ENCODE measurements at regions not wholly inside any gene's neighbourhood (a gene's known extent, or its start where the extent isn't known, plus 50 kb on each side); places are given as distances from the start of the nearest gene placed in this dataset.

GRCh38 chr12:111172786-111173185 is 196.1 kb downstream of the PHETA1 start:
- Mint-ChIP-seq H3K27ac (ENCODE audit: unreplicated experiment) (no peak overlapping the region), H3K9me3 (ENCODE audit: unreplicated experiment) (no peaks in the 10 kb centered on the region), H3K27me3 (ENCODE audit: insufficient read depth, unreplicated experiment) (peaks cover 38% of the 10 kb centered on the region), H3K4me1 (ENCODE audit: low read depth, unreplicated experiment) (no peaks in the 10 kb centered on the region), H3K36me3 (ENCODE audit: insufficient read depth, unreplicated experiment) (no peaks in the 10 kb centered on the region), H3K4me3 (ENCODE audit: unreplicated experiment) (no peak overlapping the region)
- Histone ChIP-seq H3K9me3 (no peaks in the 10 kb centered on the region), H3K4me3 (ENCODE audit: low read depth, low read length) (no peak overlapping the region), H3K27me3 (replicated peaks; ENCODE audit: control insufficient read depth, insufficient read depth, low read length) (0 out of 2 replicates have a peak, but pooled peaks cover 1% of the 10 kb centered on the region), H3K36me3 (ENCODE audit: control insufficient read depth, insufficient read depth, low read length) (no peaks in the 10 kb centered on the region), H3K4me1 (no peaks in the 10 kb centered on the region)
- ChIA-PET CTCF (interaction anchor here (0.6 to 1.1 kb wide), 2 partner anchors 135 to 1299 kb away, joined by 3 read pairs; no protein-coding TSS in a partner anchor), POLR2A (no interaction called here)
- intact Hi-C loops (cut with micrococcal nuclease; ENCODE audit: unreplicated experiment): loop anchor here (10.0 kb wide), 1 partner anchor 148 kb away; no protein-coding TSS in a partner anchor
- no TSS peak for BruUV-seq (replicated peaks)
- no peak for TF ChIP-seq CTCF (IDR thresholded peaks at IDR 0.05; ENCODE audit: insufficient read depth in 1 of 2, low read depth in 1 of 2, low read length in 1 of 2, severe bottlenecking in 1 of 2, unreplicated experiment in 1 of 2)
- no peak for DNase-seq

GRCh38 chr12:111171832-111172231 is 197.1 kb downstream of the PHETA1 start:
- 0 out of 2 replicates have a peak, but pooled peaks cover 1% of the 10 kb centered on the region for H3K27me3 ChIP-seq (replicated peaks; ENCODE audit: control insufficient read depth, insufficient read depth, low read length)
- no peaks in the 10 kb centered on the region for H3K4me1 ChIP-seq
- peaks cover 41% of the 10 kb centered on the region for H3K27me3 Mint-ChIP-seq (ENCODE audit: insufficient read depth, unreplicated experiment)
- DNase-seq: no peak
- ChIA-PET POLR2A (no interaction called here), CTCF (no interaction called here)
- no peaks in the 10 kb centered on the region for H3K9me3 Mint-ChIP-seq (ENCODE audit: unreplicated experiment)
- H3K36me3 Mint-ChIP-seq (ENCODE audit: insufficient read depth, unreplicated experiment): no peaks in the 10 kb centered on the region
- H3K36me3 ChIP-seq (ENCODE audit: control insufficient read depth, insufficient read depth, low read length): no peaks in the 10 kb centered on the region
- H3K4me3 Mint-ChIP-seq (ENCODE audit: unreplicated experiment): no peak overlapping the region
- no peaks in the 10 kb centered on the region for H3K9me3 ChIP-seq
- intact Hi-C loops (cut with micrococcal nuclease; ENCODE audit: unreplicated experiment): loop anchor here (10.0 kb wide), 1 partner anchor 147 kb away; no protein-coding TSS in a partner anchor
- TF ChIP-seq CTCF (IDR thresholded peaks at IDR 0.05; ENCODE audit: insufficient read depth in 1 of 2, low read depth in 1 of 2, low read length in 1 of 2, severe bottlenecking in 1 of 2, unreplicated experiment in 1 of 2): no peak
- no peaks in the 10 kb centered on the region for H3K4me1 Mint-ChIP-seq (ENCODE audit: low read depth, unreplicated experiment)
- H3K4me3 ChIP-seq (ENCODE audit: low read depth, low read length): no peak overlapping the region
- BruUV-seq (replicated peaks): no TSS peak
- no peak overlapping the region for H3K27ac Mint-ChIP-seq (ENCODE audit: unreplicated experiment)

- Mint-ChIP-seq H3K27ac (ENCODE audit: unreplicated experiment) (no peak overlapping the region), H3K36me3 (ENCODE audit: insufficient read depth, unreplicated experiment) (no peaks in the 10 kb centered on the region), H3K27me3 (ENCODE audit: insufficient read depth, unreplicated experiment) (peaks cover 41% of the 10 kb centered on the region), H3K4me1 (ENCODE audit: low read depth, unreplicated experiment) (no peaks in the 10 kb centered on the region), H3K4me3 (ENCODE audit: unreplicated experiment) (no peak overlapping the region), H3K9me3 (ENCODE audit: unreplicated experiment) (no peaks in the 10 kb centered on the region)
- H3K9me3 ChIP-seq: no peaks in the 10 kb centered on the region
- CTCF ChIA-PET: no interaction called here
- TF ChIP-seq CTCF (IDR thresholded peaks at IDR 0.05; ENCODE audit: insufficient read depth in 1 of 2, low read depth in 1 of 2, low read length in 1 of 2, severe bottlenecking in 1 of 2, unreplicated experiment in 1 of 2): no peak
- no peaks in the 10 kb centered on the region for H3K36me3 ChIP-seq (ENCODE audit: control insufficient read depth, insufficient read depth, low read length)
- 0 out of 2 replicates have a peak, but pooled peaks cover 1% of the 10 kb centered on the region for H3K27me3 ChIP-seq (replicated peaks; ENCODE audit: control insufficient read depth, insufficient read depth, low read length)
- no TSS peak for BruUV-seq (replicated peaks)
- intact Hi-C loops (cut with micrococcal nuclease; ENCODE audit: unreplicated experiment): loop anchor here (10.0 kb wide), 1 partner anchor 147 kb away; no protein-coding TSS in a partner anchor
- H3K4me3 ChIP-seq (ENCODE audit: low read depth, low read length): no peak overlapping the region
- POLR2A ChIA-PET: no interaction called here
- DNase-seq: no peak
- H3K4me1 ChIP-seq: no peaks in the 10 kb centered on the region
These were observed 197.6 kb downstream of the PHETA1 start for GRCh38 chr12:111171345-111171744.

Measured in Caco-2 (cell line).